Activated CD4-positive, alpha-beta T cell treated with anti-CD3 and anti-CD28 coated beads, Interleukin-2, Interleukin-6, amounts not matched to agents 100 ng/mL and 50 ng/mL, durations not matched to agents 16 hours and 8 hours (primary cell): ENCODE measurements at regions not wholly inside any gene's neighbourhood (a gene's known extent, or its start where the extent isn't known, plus 50 kb on each side); places are given as distances from the start of the nearest gene placed in this dataset.

ENCODE experiments used
- DNase-seq: peaks from one replicate; pipeline ENCODE4 v3.0.0-alpha.2; 2020

DNA sequence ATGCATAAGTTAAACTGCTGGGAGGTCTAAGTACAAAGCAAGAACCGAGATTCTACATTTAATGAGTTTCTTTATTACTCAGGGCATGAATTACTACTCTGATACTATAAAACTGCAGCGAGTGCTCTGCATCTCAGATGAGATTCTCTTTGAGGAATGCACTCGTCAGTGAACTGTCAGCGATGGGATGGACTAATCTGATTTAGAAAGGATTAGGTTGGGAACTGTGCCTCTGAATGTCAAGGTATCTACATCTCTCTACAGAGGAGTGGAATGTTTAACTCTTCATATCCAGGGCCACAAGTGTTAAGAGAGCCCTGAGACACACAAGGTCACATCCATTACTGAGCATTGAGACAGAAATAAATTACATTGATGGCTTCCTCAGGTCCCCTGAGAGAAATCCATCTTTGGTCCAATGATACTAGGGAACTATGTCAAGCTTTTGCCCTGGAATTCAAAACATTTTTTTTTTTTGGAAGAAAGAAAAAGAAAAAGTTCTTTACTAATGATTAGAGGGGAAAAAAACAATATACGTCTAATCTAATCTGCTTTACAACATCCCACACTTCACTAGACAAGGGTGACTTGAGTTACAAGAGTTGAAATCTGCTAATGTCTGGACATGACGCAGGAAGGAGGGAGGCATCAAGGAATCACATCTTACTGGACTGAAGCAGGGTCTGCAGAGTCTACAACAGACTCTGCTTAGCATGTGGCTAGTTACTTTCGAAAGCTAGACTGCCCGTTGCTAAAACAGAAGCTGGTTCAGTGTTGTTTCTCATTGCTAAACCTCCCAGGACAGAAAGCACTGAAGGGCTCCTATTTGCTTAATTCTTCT lies 270.0 kb upstream of the TLE4 start:
- DNase-seq, result no peak

DNA sequence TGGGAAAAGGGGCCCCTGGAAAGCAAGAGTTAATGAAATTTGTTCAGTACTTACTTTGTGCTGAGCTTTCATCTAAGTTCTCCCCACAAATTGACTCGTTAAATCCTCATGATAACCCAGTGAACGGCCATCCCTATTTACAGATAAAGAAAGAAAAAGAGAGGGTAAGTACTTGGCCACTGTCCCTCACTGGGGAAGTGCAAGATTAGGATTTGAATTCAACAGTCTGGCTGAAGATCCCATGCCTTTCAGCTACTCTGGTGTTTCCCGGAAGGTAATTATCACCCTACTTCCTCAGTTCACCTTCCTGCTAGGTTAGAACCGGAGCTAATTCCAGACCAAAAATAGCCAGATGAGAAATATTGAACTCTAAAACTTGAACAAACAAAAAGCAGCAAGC lies 269.2 kb upstream of the TLE4 start:
- no peak for DNase-seq

DNA sequence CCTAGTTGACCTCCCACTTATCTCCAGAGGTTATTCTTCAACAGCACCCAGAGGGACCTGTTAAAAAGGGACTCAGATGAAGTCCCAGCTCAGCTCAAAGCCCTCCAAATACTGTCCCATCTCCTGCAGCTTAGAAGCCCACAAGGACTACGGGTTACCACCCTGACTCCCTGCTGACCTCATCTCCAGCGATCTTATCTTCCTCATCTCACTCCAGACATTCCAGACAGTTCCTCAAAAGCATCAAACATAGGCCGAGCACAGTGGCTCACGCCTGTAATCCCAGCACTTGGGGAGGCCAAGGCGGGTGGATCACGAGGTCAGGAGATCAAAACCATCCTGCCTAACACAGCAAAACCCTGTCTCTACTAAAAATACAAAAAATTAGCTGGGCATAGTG lies 263.8 kb upstream of the TLE4 start:
- no peak for DNase-seq

DNA sequence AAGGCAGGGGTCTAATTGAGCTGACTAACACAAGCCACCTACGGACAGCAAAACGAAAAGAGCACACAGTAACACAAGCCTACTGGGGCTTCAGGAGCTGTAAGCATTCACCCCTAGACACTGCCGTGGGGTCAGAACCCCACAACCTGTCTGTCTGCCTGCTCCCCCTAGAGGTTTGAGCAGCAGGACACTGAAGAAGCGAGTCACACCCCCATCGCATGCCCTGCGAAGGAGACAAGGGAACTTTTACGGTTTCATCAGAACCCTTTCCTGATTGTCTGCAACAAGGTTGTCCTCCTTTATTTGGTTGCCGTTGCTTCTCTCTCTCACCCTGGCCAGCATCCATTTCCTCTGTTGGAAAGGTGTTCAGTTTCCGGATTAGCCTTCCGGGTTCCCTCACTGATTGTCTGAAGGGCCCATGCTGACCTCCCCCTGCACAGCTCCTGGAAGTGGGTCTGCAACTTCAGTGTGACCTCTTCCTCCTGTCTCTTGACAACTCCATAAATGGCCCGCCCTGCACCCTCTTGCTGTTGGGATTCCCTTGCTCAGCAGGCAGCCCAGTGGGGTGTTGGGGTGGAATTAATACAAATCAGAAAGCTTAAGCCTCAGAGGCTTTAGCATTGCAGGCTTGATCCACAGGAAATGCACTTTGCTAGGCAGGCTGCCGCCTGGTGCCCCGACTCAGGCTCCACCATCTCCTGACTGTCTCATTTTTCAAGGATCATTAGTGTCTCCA lies 258.9 kb upstream of the TLE4 start:
- no peak for DNase-seq

DNA sequence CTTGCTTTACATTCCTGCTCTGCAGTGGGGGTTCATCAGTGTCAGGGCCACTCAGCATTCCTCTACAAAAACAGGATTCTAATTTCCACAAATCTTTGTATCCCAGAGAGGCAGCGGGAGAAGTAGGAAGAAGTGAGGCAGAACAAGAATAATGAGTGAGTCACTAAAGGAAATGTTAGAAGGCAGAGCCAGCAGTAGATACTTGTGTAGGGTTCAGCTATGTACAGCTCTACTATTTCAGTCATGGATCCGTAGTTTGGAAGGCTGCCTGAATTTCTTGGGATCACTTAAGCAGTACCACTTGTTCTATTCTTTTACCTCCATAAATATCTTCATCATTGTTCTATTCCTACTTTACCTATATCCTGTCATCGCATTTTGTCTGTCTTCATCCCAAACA lies 246.3 kb upstream of the TLE4 start:
- DNase-seq, result no peak

DNA sequence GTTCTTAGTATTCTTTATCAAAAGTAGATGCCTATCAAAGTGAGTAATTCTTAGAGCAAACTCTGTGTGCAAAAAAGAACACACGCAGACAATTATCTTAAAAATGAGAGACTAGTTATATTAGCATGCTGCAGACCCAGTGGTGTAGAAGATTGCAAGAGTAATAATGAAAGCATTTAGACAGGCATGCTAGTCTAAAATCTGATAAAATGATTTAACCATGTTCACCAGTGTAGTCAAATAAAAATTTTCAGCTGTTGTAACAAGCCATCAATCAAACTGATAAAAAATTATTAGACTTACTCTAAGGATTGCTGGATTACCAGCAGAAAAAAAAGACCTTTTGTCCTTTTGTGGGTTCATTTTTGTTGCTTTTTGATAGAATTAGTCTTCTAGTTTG lies 241.9 kb upstream of the TLE4 start:
- no peak for DNase-seq

DNA sequence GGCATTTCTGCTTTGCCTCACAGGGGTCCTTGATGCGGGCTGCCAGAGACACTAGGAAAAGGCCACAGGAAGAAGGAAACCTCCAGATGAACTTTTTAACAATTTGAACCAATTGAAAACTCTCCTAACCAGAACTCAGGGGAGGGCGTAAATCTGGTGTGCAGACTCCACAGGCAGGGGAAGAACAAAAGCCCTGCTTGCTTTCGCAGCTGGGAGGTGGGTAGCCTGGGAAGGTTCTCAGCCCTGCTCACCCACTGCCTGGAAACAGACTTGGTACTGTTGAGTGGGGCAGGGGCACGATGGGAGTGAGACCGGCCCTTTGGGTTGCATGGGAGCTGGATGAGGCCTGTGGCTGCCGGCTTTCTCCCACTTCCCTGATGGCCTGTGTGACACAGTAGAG lies 237.8 kb upstream of the TLE4 start:
- no peak for DNase-seq

DNA sequence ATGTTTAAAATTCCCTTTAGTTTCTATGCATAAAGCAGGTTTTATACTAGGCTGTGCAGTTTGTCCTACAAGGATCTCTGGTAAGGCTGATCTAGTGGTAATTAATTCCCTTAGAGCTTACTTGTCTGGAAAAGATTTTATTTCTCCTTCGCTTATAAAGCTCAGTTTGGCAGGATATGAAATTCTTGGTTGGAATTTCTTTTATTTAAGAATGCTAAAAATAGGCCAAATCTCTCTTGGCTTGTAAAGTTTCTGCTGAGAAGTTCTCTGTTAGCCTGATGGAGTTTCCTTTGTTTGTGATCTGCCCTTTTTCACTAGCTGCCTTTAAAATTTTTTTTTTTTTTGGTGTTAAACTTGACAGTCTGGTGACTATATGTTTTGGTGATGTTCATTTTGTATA lies 237.1 kb upstream of the TLE4 start:
- no peak for DNase-seq

DNA sequence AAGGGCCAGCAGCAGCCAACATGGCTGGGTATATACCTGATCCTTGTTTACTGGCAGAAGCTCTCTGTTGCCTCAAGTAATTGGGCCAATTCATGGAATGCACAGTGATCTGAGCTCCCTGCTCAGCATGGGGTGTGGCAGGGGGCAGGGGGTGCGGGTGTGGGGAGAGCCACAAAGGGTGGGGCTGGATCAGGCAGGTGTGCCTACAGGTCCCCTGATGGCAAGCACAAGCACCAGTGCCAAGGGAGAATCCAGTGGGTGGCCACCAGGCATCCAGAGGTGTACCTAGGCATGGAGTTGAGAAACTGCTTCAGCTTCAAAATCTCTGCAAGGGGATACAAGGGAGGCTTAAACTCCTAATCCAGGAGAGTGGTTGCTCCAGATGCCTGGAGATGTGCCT lies 235.8 kb upstream of the TLE4 start:
- no peak for DNase-seq

DNA sequence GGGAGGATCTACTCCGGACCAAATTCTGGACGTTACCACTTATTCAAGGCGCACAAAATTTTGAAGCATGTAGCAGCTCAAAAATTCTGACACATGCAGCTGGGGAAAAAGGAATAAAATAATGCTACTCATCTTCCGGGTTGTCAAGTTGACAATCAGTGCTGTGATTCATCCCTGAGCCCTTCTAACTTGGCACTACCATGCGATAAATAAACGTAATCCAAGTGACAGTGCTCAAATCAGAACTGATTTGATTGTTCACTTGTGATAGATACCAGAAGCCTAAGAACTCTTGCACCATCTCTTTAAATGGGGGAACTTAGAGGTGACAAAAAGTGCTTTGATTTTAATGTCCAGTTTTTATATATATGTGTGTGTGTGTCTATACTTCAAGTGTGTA lies 230.2 kb upstream of the TLE4 start:
- DNase-seq, result no peak

DNA sequence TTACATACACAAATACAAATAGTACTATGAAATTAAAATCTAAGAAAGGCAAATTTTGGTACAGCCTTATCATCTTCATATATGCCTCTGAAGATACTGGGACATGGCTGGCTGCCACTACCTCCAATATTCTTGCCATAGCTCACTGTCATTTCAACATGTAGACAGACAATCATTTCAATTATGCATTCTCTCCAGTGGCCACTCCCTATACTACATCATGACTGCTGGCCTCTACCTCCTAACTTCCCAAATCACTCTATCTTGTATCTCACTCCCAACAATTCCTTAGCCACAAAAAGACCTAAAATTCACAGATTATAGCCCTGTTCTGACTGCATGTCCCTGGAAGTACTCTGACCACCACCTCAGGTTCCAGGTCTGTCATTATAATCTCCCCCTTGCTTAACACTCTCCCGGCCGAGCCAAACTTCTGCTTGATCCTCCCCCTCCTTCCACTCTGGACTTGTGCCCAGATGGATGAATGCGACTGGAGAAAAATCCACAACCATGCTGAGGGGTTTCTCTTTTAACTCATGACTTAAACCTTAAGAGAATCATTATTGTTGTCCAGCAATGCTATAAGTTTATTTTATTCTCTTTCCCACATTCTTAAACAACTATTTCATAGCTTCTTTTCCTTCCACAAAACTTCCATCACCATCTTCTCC lies 225.3 kb upstream of the TLE4 start:
- no peak for DNase-seq

DNA sequence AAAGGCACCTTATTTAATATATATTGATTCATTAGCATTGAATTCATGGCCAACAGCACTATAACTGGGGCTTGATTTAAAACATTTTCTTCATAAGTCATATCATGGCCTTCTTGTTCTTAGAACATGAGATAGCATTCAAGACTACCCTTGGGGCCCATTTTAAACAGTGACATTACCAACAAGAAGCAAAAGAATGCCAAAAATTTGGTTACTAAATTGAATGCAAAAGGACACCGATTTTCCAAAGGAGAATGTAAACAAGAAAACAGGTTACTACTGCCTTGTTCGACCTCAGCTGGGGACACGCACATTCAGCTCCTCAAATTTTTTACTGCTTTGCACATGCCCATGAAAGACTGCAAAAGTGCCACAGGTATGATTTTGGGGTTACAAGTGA lies 219.4 kb upstream of the TLE4 start:
- no peak for DNase-seq

DNA sequence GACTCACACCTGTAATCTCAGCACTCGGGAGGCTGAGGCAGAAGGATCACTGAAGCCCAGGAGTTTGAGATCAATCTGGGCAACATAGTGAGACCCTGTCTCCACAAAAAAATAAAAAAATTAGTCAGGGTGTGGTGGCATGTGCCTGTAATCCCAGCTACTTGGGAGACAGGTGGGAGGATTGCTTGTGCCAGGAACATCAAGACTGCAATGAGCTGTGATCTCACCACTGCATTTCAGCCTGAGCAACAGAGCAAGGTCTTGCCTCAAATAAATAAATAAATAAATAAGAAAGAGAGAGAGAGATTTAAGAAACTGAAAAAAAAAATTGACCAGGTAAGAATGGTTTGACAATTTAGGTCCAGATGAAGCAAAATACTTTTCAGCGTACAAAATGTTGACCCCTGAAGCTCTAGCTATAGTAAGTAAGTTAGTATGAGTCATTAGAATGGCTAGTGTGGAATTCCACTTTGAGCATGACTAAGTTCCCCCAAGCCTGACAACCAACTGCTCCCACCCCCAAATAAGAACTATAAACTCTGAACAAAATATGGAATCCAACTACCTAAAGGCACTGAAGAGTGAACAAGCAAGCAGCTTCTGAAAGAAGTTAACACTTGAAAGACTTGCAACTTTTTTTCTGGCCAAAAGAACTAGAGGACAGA lies 217.8 kb upstream of the TLE4 start:
- DNase-seq, result no peak

DNA sequence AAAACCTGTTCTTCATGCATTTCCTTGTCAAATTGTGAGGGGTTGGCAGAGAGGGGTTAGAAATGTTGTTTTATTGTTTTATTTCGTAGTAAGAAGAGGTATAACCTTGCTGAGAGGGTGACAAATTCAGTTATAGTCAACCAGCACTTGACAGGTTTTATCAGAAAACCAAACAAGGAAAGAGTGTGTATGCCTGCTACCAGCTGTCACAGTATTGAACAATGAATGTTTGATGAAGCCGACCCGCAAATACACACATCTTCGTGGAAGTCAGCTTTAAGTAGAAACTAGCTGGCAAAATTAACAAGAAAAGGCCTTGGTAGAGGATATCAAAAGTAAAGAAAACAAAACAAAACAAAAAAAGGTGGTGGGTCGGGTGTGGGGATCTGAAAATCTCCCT lies 214.6 kb upstream of the TLE4 start:
- DNase-seq, result no peak

DNA sequence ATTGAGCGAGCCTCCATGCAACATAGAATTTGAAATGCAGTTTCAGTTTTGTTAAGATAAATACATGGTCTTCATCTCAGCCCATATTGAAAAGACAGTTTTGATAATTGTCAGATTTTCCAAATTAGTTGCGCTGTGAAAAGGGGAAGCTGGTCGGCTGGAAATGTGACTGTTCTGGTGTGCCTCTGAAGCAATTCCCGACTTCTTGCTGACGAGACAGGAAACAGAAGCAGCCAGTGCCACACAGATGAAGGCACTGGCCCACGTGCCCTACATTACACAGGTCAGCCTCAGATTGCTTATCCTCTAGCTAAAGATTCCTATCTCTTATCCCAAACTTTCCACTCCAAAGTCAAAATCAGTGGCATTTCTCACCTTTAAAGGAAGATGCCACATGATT lies 214.1 kb upstream of the TLE4 start:
- no peak for DNase-seq

DNA sequence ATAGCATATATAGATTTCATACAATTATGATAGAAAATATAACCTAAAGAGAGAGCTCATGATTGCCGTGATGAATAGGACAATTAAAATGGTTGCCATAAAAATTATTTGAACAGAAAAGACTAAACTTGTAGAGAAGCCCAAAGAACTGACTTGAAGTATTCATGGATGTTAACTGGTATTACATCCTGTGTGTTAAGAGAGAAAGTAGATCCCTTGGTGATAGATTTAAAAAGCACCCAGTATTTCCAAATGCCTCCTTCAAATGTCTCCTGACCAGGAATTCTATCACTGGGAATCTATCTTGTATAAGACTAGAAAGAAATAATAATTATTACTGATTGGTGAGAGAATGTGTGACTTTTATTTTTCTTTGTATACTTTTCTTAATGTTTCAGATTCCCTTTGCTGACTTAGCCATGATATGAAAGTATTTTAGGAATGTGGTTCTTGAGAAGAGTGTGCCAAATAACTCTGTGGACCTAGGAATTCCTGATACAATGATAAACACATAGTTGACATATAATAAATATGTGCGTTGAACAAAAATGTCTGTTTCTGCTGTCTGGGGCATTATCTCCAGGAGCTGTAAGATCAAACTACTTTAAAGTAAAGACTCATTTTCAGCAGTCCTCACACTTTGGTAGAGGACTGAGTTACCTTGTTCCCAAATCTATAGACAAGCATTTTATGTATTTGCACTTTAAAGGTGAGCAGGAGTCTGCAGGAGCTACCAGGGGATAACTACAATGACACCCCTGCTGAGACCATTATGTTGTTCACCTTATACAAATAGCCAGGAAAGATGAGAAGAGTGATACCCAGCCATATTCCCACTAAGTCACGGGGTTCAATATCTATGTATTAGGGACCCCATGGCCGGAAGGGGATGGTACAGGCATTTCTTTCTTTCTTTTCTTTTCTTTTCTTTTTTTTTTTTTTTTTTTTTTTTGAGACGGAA lies 211.1 kb upstream of the TLE4 start:
- DNase-seq, result no peak

DNA sequence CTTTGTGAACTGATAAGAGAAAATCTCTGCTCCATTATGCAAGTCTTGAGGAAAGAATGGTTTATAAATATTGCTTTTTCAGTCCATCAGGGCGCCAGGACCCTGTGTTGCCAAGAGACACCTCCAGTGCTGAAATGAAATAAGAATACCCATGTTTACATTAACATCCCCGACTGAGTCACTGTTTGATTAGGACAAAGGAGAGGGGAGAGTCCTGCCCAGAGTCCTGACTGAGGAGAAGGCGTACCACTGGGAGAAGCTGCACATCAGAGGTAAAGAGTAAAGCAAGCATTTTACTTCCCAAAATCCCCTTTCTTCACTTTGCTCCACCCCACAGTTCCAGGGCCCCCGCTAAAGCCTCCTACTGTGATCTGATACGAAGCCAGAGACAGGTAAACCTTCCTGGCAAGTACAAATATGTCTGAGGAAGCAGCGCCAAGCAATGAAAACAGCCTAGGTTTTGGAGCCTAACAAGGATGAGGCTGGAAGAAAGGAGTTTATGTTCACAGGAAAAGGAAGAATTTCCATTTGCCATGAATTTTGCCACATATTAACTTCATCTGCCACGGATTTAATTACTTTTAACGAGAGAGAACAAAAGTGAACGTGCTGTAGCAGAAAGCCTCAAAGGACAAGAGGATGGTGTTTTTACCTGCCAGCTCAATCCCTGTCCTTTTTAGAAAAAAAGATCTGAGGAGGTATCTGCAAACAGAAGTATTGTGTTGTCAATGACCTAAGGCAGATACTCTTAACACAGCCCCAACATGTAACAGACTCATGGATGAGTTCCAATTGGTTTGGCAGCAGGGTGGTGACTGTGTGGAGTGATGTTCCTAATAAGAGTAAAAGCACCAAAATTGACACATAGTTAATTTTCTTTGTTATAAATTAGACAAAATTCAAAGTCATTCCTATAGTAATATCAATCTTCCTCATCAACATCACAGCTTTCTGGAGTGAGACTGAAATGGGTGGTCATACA lies 209.4 kb upstream of the TLE4 start:
- DNase-seq, result no peak

DNA sequence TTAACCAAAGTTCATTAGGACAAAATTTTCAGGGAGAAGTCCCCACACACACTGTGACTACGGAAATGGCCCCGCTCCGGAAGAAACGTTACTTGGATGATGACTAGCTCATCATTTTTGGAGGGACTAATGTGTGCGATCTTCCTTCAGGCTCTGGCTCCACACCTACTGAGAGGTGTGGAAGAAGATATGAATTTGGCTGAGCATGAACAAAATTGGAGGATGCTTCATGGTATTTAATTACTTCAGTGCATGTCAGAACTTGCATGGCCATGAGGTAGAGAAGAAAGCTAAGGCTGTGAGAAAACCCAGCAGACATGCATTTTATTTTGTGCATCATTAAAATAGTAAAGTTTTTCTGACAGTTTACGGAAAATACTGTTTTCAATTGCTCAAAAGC lies 202.1 kb upstream of the TLE4 start:
- DNase-seq, result no peak

DNA sequence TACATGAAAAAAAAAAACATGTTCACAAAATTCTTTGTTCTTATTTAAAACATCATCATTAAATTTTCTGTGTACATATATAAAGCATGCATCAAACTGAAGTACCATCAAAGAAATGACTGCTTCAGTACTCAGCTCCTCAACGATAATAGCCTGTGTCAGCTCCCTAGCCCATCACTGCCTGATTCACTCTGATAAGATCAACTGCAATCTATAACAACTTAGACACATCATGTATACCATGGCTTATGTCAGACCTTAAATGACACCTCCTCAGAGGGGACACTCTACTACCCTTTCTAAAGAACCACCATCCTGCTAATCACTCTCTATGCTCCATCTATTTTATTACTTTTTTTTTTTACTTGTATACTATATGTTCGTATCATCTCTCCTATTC lies 200.5 kb upstream of the TLE4 start:
- DNase-seq, result no peak

DNA sequence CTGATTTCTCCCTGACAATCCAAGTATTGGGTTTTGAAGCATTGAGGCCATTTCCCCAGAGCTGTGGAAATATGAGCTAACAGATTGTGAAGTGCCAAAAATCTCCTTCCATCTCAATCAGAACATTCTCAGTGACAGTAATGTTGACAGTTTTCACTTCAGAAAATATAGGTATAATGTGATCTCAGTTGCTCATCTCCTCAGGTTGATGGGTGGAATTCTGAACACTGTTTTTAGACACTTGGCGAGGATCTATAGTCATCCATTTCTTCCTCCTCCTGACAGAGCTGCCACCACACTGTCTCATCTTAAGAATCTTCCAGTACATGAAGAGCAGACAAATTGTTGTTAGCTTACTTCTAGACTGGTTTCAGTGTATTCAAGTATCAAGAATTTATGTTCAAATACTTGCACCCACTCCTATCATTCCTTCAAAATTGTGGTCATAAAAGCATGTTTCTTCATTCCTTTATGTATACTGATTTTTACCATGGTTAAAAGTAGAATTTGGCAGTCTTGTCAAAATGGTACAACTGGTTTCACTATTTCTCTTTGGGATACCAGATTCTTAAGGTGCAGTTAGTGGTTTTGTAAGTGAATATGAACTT lies 199.7 kb upstream of the TLE4 start:
- no peak for DNase-seq
